ENCODE measurements at regions not wholly inside any gene's neighbourhood (a gene's known extent, or its start where the extent isn't known, plus 50 kb on each side); places are given as distances from the start of the nearest gene placed in this dataset.

DNA sequence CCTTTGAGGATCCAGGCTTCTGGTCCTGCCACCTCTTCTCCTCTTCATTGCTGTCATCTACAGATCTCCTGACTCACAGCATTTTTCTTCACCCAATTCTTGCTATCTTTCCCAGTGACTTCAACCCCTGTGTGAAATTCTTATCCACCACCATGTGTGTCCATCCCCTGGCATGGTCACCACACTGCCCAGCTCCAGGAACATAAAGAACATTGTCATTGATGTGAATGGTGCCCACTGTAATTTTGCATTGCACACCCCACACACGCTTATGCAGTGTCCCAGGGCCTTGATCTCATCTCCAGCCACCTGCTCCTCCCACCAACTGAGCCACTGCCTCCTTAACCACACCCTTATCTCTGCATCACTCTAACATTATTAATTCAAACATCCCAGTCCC lies 85.3 kb downstream of the C1D start:
- ATAC-seq (no peak), DNase-seq (no peak)
- Histone ChIP-seq H3K4me1 (peaks cover 0 to 10% (median 6%) of the 10 kb centered on the region in 9 donors), H3K27me3 (no peaks in the 10 kb centered on the region), H3K9me3 (peaks cover 0 to 16% (median 6%) of the 10 kb centered on the region in 11 donors), H3K27ac (no peak overlapping the region), H3K36me3 (no peaks in the 10 kb centered on the region), H3K4me3 (no peak overlapping the region)
- intact Hi-C loops (cut with DNase I) = no loop called here
- no peak for TF ChIP-seq CTCF (IDR thresholded peaks at IDR 0.05)
- WGBS, 2 donors = 92 to 97% methylated on average over 1 of the region's 1 CpG

- no peaks in the 10 kb centered on the region for H3K36me3 ChIP-seq
- peaks cover 0 to 16% (median 6%) of the 10 kb centered on the region in 11 donors for H3K9me3 ChIP-seq
- peaks cover 0 to 4% (median 0%) of the 10 kb centered on the region in 7 donors for H3K27me3 ChIP-seq
- intact Hi-C loops (cut with DNase I) = no loop called here
- H3K4me1 ChIP-seq = no peaks in the 10 kb centered on the region
- DNase-seq (no peak), ATAC-seq (no peak)
- H3K4me3 ChIP-seq = no peak overlapping the region
- no peak overlapping the region for H3K27ac ChIP-seq
- TF ChIP-seq CTCF (IDR thresholded peaks at IDR 0.05) = no peak
These were observed 79.8 kb downstream of the C1D start for GRCh38 chr2:67982956-67983355.

DNA sequence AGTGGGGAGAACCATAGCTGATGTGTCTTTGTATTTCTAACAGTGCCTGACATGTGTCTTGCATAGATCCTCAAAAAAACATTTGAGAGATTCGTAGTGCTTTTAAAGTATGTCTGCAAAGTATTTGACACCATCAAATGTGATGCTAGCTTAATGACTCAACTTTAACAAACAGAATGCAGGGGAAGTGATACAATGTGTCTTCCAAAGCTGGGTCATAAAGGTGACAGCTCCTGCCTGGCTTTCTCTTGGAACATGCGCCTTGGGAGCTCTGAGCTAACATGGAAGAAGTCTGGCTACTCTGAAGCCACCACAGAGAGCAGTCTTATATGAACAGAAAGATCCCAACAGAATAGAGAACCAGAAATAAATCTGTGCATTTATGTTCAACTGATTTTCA lies 78.2 kb downstream of the C1D start:
- no peak for TF ChIP-seq CTCF (IDR thresholded peaks at IDR 0.05)
- peaks cover 0 to 4% (median 0%) of the 10 kb centered on the region in 7 donors for H3K27me3 ChIP-seq
- no peaks in the 10 kb centered on the region for H3K36me3 ChIP-seq
- ATAC-seq (no peak), DNase-seq (no peak)
- no peak overlapping the region for H3K4me3 ChIP-seq
- H3K9me3 ChIP-seq = peaks cover 0 to 20% (median 6%) of the 10 kb centered on the region in 11 donors
- 79 to 86% methylated on average over 2 of the region's 2 CpGs for WGBS, 2 donors
- H3K27ac ChIP-seq = no peak overlapping the region
- intact Hi-C loops (cut with DNase I) = no loop called here
- H3K4me1 ChIP-seq = no peaks in the 10 kb centered on the region

- Histone ChIP-seq H3K36me3 (no peaks in the 10 kb centered on the region), H3K9me3 (peaks cover 0 to 15% (median 4%) of the 10 kb centered on the region in 11 donors), H3K4me1 (no peaks in the 10 kb centered on the region), H3K27ac (no peak overlapping the region), H3K4me3 (no peak overlapping the region), H3K27me3 (peaks cover 0 to 4% (median 0%) of the 10 kb centered on the region in 7 donors)
- WGBS, 2 donors = 75 to 84% methylated on average over 2 of the region's 2 CpGs
- no peak for DNase-seq
- ATAC-seq = no peak
- TF ChIP-seq CTCF (IDR thresholded peaks at IDR 0.05) = no peak
- intact Hi-C loops (cut with DNase I) = no loop called here
These were observed 77.2 kb downstream of the C1D start for GRCh38 chr2:67985586-67985985.

Measured in heart right ventricle (tissue), 16 donors.